Osteocyte (in vitro differentiated cells): ENCODE measurements at regions not wholly inside any gene's neighbourhood (a gene's known extent, or its start where the extent isn't known, plus 50 kb on each side); places are given as distances from the start of the nearest gene placed in this dataset.

Experiments
- DNase-seq: peaks from one replicate; pipeline ENCODE4 v3.0.0; 2021; ENCODE audit warnings: mixed read lengths; ENCODE audit not compliant: unreplicated experiment; ENCODE audit errors: extremely low spot score
- H3K27ac Mint-ChIP-seq: one replicate; pipeline ENCODE4 v1.8.0; 2021; ENCODE audit warnings: mild to moderate bottlenecking, mixed read lengths; ENCODE audit not compliant: unreplicated experiment
- H3K27me3 Mint-ChIP-seq: one replicate; pipeline ENCODE4 v1.8.0; 2021; ENCODE audit warnings: mixed read lengths; ENCODE audit not compliant: unreplicated experiment
- H3K36me3 Mint-ChIP-seq: one replicate; pipeline ENCODE4 v1.8.0; 2021; ENCODE audit warnings: mixed read lengths; ENCODE audit not compliant: unreplicated experiment
- H3K4me1 Mint-ChIP-seq: one replicate; pipeline ENCODE4 v1.8.0; 2021; ENCODE audit warnings: mixed read lengths; ENCODE audit not compliant: unreplicated experiment
- H3K4me3 Mint-ChIP-seq: one replicate; pipeline ENCODE4 v1.8.0; 2021; ENCODE audit warnings: mild to moderate bottlenecking, moderate library complexity, mixed read lengths; ENCODE audit not compliant: unreplicated experiment
- H3K9me3 Mint-ChIP-seq: one replicate; pipeline ENCODE4 v1.8.0; 2021; ENCODE audit warnings: mixed read lengths; ENCODE audit not compliant: unreplicated experiment
- CTCF ChIP-seq: fragments of 200-600 bp; sonication (generic); IDR thresholded peaks from 2 replicates; pipeline ENCODE4 v1.5.0; 2021; ENCODE audit warnings: antibody characterized with exemption, mild to moderate bottlenecking, moderate library complexity

GRCh38 chr10:128994598-128995143 lies 472.4 kb upstream of the MGMT start:
- no peak overlapping the region for H3K27ac Mint-ChIP-seq
- no peak for TF ChIP-seq CTCF
- peaks cover 25% of the 10 kb centered on the region for H3K9me3 Mint-ChIP-seq
- H3K4me1 Mint-ChIP-seq = no peaks in the 10 kb centered on the region
- H3K4me3 Mint-ChIP-seq = no peak overlapping the region
- H3K36me3 Mint-ChIP-seq = no peaks in the 10 kb centered on the region
- DNase-seq = no peak
- H3K27me3 Mint-ChIP-seq = no peaks in the 10 kb centered on the region

GRCh38 chr10:128995676-128996075 lies 471.4 kb upstream of the MGMT start:
- Mint-ChIP-seq H3K4me3 (no peak overlapping the region), H3K27ac (no peak overlapping the region), H3K4me1 (no peaks in the 10 kb centered on the region), H3K36me3 (no peaks in the 10 kb centered on the region), H3K9me3 (peaks cover 27% of the 10 kb centered on the region), H3K27me3 (no peaks in the 10 kb centered on the region)
- TF ChIP-seq CTCF = no peak
- DNase-seq = no peak

GRCh38 chr10:128996092-128996491 lies 470.9 kb upstream of the MGMT start:
- H3K27ac Mint-ChIP-seq = no peak overlapping the region
- no peaks in the 10 kb centered on the region for H3K36me3 Mint-ChIP-seq
- peaks cover 25% of the 10 kb centered on the region for H3K9me3 Mint-ChIP-seq
- DNase-seq = peak; percentile 65
- no peaks in the 10 kb centered on the region for H3K4me1 Mint-ChIP-seq
- H3K27me3 Mint-ChIP-seq = no peaks in the 10 kb centered on the region
- no peak for TF ChIP-seq CTCF
- no peak overlapping the region for H3K4me3 Mint-ChIP-seq

GRCh38 chr10:128998101-128998805 lies 468.8 kb upstream of the MGMT start:
- H3K27ac Mint-ChIP-seq = no peak overlapping the region
- TF ChIP-seq CTCF = no peak

GRCh38 chr10:129004398-129004797 lies 462.6 kb upstream of the MGMT start:
- H3K27ac Mint-ChIP-seq = no peak overlapping the region
- no peak for TF ChIP-seq CTCF
- H3K27me3 Mint-ChIP-seq = no peaks in the 10 kb centered on the region
- no peaks in the 10 kb centered on the region for H3K36me3 Mint-ChIP-seq
- H3K4me1 Mint-ChIP-seq = no peaks in the 10 kb centered on the region
- H3K9me3 Mint-ChIP-seq = peaks cover 17% of the 10 kb centered on the region
- peak; percentile 40 for DNase-seq
- no peak overlapping the region for H3K4me3 Mint-ChIP-seq

More at GRCh38 chr10:128998101-128998805, 468.8 kb upstream of the MGMT start:
- no peak for DNase-seq
- Mint-ChIP-seq H3K36me3 (no peaks in the 10 kb centered on the region), H3K4me1 (no peaks in the 10 kb centered on the region), H3K4me3 (no peak overlapping the region), H3K9me3 (peaks cover 18% of the 10 kb centered on the region), H3K27me3 (no peaks in the 10 kb centered on the region)
